IgD-negative memory B cell (primary cell): ENCODE measurements at regions not wholly inside any gene's neighbourhood (a gene's known extent, or its start where the extent isn't known, plus 50 kb on each side); places are given as distances from the start of the nearest gene placed in this dataset.

ENCODE experiments used
- H3K27ac Mint-ChIP-seq, 3 donors: one replicate each; pipeline ENCODE4 v1.8.0; 2020 to 2022; ENCODE audit warnings: mild to moderate bottlenecking in 3 of 3, mixed read lengths in 3 of 3, moderate library complexity in 1 of 3
- H3K27me3 Mint-ChIP-seq: one replicate; pipeline ENCODE4 v1.8.0; 2021; ENCODE audit warnings: mixed read lengths
- H3K36me3 Mint-ChIP-seq: one replicate; pipeline ENCODE4 v1.8.0; 2020; ENCODE audit warnings: mild to moderate bottlenecking, mixed read lengths
- H3K4me1 Mint-ChIP-seq, 3 donors: one replicate each; pipeline ENCODE4 v1.8.0; 2020 to 2022; ENCODE audit warnings: mixed read lengths in 3 of 3, mild to moderate bottlenecking in 1 of 3
- H3K4me3 Mint-ChIP-seq, 4 donors: one replicate each; pipeline ENCODE4 v1.8.0; 2020 to 2022; ENCODE audit warnings: mild to moderate bottlenecking in 4 of 4, mixed read lengths in 4 of 4, moderate library complexity in 3 of 4
- H3K9me3 Mint-ChIP-seq, 3 donors: one replicate each; pipeline ENCODE4 v1.8.0; 2020 to 2021; ENCODE audit warnings: mixed read lengths in 3 of 3, mild to moderate bottlenecking in 1 of 3

DNA sequence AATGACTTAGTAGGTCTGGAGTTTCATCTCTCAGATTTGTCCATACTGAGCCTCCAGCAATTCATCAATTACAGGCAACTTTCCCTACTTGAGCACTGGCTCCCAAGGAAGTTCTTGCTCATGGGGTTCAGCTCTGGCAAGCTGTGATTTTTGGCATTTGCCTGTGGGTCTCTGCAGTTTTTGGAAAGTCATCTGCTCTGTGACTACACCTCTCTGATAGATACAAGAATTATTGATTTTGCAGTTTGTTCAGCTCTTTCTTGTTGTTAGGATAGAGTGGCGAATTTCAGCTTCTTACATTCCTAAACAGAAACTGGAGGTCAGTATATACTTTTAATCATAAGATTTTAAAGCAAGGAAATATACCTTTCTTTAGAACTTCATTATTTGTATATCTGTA lies 209.7 kb upstream of the NPY2R start:
- no peaks in the 10 kb centered on the region for H3K4me1 Mint-ChIP-seq
- no peaks in the 10 kb centered on the region for H3K36me3 Mint-ChIP-seq
- no peak overlapping the region for H3K27ac Mint-ChIP-seq
- H3K4me3 Mint-ChIP-seq = no peak overlapping the region
- no peaks in the 10 kb centered on the region for H3K27me3 Mint-ChIP-seq
- no peaks in the 10 kb centered on the region for H3K9me3 Mint-ChIP-seq

DNA sequence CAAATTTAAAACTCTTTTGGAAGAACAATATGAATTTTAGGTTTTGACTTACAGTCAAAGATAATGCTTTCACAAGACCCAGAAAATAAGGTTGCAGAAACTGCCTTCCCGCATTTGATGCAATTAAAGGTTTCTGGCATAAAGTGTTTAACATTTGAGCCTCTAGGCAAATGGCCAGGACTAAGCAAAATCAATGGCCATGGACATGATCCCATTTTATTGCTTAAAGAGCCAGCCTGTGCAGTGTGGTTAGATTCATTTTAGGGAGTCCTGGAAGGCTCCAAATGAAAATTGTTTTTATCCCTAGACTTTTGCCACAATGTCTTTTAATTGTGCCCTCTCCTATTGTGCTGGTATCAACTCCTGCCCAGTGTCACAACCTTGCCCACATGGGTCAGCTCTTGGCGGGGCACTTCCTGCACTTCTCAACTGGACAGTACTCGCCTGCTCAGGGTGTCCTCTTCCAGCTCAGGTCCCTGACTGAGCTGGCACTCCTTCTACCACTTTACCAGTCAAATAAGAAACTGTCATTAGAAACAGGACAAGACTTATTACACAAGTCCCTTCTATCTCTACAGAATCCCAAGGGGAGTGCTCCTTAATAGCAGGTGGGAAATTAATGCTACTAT lies 208.4 kb upstream of the NPY2R start:
- no peaks in the 10 kb centered on the region for H3K27me3 Mint-ChIP-seq
- peaks cover 3% of the 10 kb centered on the region for H3K36me3 Mint-ChIP-seq
- H3K27ac Mint-ChIP-seq = no peak overlapping the region
- no peaks in the 10 kb centered on the region for H3K9me3 Mint-ChIP-seq
- no peaks in the 10 kb centered on the region for H3K4me1 Mint-ChIP-seq
- H3K4me3 Mint-ChIP-seq = no peak overlapping the region

DNA sequence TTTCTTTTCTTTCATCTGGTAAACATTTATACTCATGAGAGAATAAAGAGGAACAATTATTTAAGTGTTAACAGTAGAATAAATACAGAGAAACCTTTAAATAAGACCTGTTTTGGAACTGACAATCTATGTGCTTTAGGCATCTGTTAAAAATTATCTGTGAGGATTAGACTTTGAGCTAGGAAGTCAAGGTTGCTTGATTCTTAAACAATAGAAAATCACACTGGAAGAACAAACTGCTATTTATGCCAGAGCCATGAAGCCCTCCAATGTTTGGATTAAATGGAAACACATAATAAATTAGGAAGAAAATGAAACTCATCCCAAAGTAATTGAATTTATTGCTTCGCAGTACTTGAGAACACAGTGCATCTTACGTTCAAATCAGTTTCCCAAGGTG lies 207.2 kb upstream of the NPY2R start:
- no peak overlapping the region for H3K4me3 Mint-ChIP-seq
- H3K27ac Mint-ChIP-seq = no peak overlapping the region
- no peaks in the 10 kb centered on the region for H3K9me3 Mint-ChIP-seq
- peaks cover 5% of the 10 kb centered on the region for H3K36me3 Mint-ChIP-seq
- peaks cover 0 to 2% (median 0%) of the 10 kb centered on the region in 3 donors for H3K4me1 Mint-ChIP-seq
- H3K27me3 Mint-ChIP-seq = peaks cover 2% of the 10 kb centered on the region

DNA sequence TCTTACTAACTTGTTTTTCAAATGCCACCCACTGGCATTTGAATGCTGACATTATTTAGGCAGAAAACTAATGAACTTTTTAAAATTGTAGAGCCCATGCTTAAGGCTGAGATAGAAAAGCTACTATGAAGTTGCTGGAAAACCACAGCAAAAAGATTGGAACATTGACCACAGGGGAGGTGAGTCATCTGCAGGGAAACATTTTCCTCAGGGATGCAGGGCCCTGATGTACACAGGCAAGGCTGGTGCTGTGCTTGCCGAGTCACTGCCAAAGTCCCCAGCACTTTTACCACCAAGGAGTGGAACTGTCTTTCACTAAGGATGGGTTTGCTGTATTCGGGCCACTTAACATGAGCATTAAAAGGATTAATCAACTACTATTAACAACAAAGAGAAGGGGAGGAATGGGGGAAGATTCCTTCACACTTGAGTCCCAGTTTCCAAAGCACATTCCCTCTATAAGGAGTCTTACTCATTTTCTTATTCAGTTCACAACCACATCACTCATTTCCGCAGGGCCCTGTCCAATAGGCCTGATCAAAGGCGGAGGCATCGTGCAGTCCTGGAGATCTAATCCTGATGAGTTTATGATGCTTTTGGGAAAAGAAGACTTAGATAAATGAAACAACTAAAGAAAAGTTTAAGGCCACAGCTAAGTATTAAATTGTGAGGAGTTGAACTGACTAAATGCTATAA lies 202.9 kb upstream of the NPY2R start:
- peaks cover 0 to 2% (median 0%) of the 10 kb centered on the region in 3 donors for H3K9me3 Mint-ChIP-seq
- H3K27ac Mint-ChIP-seq = no peak overlapping the region
- H3K36me3 Mint-ChIP-seq = peaks cover 5% of the 10 kb centered on the region
- H3K4me1 Mint-ChIP-seq = peaks cover 0 to 2% (median 0%) of the 10 kb centered on the region in 3 donors
- H3K27me3 Mint-ChIP-seq = peaks cover 4% of the 10 kb centered on the region
- no peak overlapping the region for H3K4me3 Mint-ChIP-seq

DNA sequence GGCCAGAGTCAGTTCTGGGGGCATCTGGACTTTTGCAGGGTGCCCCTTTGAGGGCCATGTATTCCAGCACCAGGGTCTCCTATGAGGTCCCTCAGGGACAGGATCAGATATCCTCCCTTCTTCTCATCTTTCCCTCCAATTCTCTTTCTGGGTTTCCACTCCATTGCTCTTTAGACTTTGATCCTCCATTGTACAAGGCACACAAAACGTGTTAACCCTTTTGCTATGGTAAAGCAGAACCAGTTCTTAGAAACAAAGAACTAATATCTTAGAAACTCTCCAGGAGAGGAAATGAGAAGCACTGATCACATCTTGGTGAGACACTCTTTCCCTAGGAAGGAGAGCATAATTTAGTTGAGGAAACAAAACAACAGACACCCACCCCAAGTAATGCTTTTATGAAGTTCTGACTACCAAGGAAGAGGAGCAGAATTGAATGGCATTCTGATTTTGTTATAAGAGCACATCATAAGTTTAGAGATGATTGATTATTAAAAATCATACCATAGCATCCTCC lies 200.7 kb upstream of the NPY2R start:
- H3K4me1 Mint-ChIP-seq = peaks cover 0 to 2% (median 0%) of the 10 kb centered on the region in 3 donors
- H3K27me3 Mint-ChIP-seq = peaks cover 4% of the 10 kb centered on the region
- peaks cover 5% of the 10 kb centered on the region for H3K36me3 Mint-ChIP-seq
- no peak overlapping the region for H3K27ac Mint-ChIP-seq
- H3K9me3 Mint-ChIP-seq = peaks cover 0 to 2% (median 0%) of the 10 kb centered on the region in 3 donors
- H3K4me3 Mint-ChIP-seq = no peak overlapping the region

DNA sequence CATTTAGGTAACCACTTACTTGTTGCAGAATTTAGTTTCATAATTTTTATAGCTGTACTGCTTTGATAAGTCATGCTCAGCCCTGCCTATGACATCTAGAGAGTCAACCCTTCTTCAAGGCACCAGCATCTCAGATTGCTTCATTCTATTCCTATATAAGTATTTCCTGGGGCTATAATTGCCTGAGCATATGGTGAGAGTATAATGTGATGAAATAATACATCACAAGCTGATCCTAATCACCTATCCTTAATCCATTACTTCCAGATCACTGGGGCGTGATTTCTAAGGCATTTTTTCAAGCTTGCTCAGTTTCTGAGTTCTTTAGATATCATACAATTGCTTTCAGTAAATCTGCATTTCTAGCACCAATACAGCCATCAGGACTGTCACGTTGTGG lies 200.0 kb upstream of the NPY2R start:
- Mint-ChIP-seq H3K27me3 (peaks cover 4% of the 10 kb centered on the region), H3K4me1 (peaks cover 0 to 2% (median 0%) of the 10 kb centered on the region in 3 donors), H3K36me3 (peaks cover 5% of the 10 kb centered on the region), H3K4me3 (no peak overlapping the region), H3K27ac (no peak overlapping the region), H3K9me3 (peaks cover 0 to 2% (median 0%) of the 10 kb centered on the region in 3 donors)

DNA sequence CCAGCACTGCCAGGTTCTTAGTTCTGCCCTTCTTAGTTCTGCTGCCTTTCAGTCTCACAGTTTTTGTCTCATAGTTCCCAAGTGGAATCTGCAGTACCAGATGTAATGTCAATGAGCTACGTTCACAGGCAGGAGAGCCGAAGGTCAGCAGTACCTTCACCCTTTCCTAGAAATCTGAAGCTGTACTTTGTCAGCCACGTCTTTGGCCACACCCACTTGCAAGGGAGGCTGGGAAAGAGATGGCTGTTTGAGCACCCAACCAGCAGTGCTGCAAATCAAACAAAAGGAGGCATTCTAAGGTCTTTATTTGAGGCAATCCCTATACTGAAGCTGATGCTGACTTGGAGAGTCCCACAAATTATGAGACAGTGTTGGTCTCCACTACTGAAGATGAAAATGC lies 199.1 kb upstream of the NPY2R start:
- Mint-ChIP-seq H3K27ac (no peak overlapping the region), H3K36me3 (peaks cover 5% of the 10 kb centered on the region), H3K9me3 (peaks cover 0 to 6% (median 0%) of the 10 kb centered on the region in 3 donors), H3K27me3 (peaks cover 4% of the 10 kb centered on the region), H3K4me3 (peak overlapping the region in 1 of 4 donors; percentile 49), H3K4me1 (peaks cover 0 to 2% (median 0%) of the 10 kb centered on the region in 3 donors)

DNA sequence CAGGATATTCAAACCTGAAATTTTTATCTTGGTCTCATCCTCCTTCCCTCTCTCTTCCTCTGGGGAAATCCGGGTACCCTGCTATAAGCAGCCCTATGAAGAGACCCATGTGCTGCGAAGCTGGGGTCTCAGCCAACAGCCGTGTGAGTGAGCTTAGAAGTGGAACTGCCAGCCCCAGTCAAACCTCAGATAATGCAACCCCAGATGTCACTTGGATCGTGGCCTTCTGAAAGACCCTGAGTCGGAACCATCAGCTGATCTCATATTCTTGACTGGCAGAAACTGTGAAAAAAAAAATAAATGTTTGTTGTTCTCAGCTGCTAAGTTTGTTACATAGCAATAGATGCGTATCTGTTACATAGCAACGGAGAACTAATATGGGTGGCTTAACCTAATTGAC lies 198.1 kb upstream of the NPY2R start:
- Mint-ChIP-seq H3K4me3 (peak overlapping the region in 1 of 4 donors; percentile 1), H3K9me3 (peaks cover 0 to 7% (median 0%) of the 10 kb centered on the region in 3 donors), H3K27me3 (peaks cover 5% of the 10 kb centered on the region), H3K27ac (no peak overlapping the region), H3K36me3 (peaks cover 2% of the 10 kb centered on the region), H3K4me1 (peaks cover 0 to 2% (median 0%) of the 10 kb centered on the region in 3 donors)

DNA sequence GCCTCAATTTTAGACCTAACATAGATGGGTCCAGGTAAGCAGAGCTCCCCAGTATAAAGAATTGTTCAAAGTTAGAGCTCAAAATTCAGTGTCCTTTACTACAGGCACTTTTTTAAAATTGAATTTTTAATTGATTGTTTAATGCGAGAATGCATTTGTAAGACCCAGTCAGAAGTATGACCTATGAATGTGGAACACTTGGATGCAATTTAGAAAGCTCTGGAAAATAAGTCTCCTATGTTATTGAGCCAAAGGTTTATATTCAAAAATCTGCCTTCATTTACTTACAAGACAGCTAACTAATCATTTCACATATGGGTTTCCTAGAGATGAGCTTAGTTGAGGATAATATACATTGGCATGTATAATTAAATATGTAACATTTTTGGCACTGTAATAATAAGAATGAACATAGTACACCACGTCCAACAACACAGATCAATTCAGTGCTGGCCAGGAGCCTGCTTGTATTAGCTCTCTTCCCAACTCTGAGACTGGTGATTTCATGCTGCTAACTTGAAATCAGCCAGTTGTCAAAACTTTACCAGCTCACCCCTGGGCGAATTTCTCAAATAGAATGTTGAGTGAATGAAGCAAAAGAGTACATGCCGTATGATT lies 197.2 kb upstream of the NPY2R start:
- Mint-ChIP-seq H3K27me3 (peaks cover 3% of the 10 kb centered on the region), H3K9me3 (peaks cover 0 to 7% (median 0%) of the 10 kb centered on the region in 3 donors), H3K4me1 (no peaks in the 10 kb centered on the region), H3K36me3 (no peaks in the 10 kb centered on the region), H3K27ac (no peak overlapping the region), H3K4me3 (no peak overlapping the region)

DNA sequence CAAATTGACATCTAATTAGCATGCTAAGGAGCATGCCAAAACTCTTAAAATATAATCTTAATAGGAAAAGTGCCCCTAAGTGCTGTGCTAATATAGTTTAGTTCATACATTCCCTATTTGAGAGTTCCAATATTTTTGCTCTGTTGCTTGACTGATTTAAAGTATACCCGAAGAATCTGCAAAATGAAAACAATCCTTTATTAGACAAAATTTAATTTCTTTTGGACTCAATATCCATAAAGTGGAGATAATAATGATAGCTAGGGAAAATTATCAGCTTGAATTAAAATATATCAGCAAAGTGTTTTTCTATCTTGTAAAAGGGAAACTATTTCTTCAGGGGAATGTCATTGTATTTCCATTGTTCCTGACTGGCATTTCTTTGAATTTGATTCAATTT lies 196.0 kb upstream of the NPY2R start:
- no peaks in the 10 kb centered on the region for H3K36me3 Mint-ChIP-seq
- peaks cover 0 to 7% (median 0%) of the 10 kb centered on the region in 3 donors for H3K9me3 Mint-ChIP-seq
- H3K4me3 Mint-ChIP-seq = no peak overlapping the region
- peaks cover 4% of the 10 kb centered on the region for H3K27me3 Mint-ChIP-seq
- H3K27ac Mint-ChIP-seq = no peak overlapping the region
- H3K4me1 Mint-ChIP-seq = no peaks in the 10 kb centered on the region

DNA sequence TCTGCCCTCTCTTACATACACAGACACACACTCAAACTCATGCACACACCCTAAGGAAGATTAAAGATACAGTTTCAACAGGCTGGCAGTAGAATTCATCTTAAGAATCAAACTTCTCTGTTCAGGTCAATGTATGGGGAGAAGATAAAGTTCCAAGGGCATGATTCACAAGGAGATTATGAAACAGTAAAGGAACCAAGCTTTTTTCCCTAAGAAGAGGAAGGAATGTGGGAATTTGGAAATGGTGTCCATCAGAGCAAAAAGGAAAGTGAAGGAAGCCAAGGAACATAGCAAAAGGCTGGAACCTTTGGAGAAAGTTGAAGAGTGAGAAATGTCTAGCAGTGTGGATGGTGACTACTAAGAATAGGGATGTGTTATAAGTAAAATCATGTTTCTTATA lies 191.0 kb upstream of the NPY2R start:
- H3K4me3 Mint-ChIP-seq = no peak overlapping the region
- peaks cover 0 to 11% (median 3%) of the 10 kb centered on the region in 3 donors for H3K9me3 Mint-ChIP-seq
- H3K4me1 Mint-ChIP-seq = no peaks in the 10 kb centered on the region
- no peaks in the 10 kb centered on the region for H3K36me3 Mint-ChIP-seq
- no peak overlapping the region for H3K27ac Mint-ChIP-seq
- H3K27me3 Mint-ChIP-seq = peaks cover 9% of the 10 kb centered on the region

DNA sequence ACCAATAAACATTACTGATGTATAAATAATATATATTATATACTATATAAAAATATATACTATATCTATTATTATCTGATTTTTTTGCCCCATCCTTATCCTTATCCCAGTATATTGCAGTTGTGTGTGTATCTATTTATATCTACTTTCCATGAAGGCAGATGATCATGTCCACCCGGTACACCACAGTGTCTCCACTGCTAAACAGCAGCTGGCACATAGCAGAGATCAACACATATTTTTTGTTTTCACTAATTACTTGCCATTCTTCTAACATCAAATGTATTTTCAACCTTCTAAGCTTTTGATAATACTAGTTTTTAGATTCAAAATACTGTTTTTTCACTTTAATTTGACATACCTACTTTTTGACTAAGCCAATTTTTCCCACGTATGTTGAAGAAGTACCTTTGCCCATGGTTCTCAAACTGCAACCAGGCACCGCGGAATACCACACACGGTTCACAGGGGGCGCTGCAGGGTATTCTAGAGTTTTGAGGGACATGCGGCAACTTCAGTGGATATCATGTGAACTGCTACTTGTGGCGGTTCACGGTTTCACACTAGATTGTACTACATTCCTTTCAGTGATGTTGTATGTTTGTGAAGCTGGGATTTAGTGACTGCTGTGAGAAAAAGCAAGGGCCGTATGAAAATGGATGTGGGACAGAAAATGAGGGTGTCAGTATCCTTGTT lies 182.5 kb upstream of the NPY2R start:
- Mint-ChIP-seq H3K36me3 (no peaks in the 10 kb centered on the region), H3K4me1 (no peaks in the 10 kb centered on the region), H3K27me3 (no peaks in the 10 kb centered on the region), H3K4me3 (no peak overlapping the region), H3K27ac (no peak overlapping the region), H3K9me3 (peaks cover 0 to 2% (median 0%) of the 10 kb centered on the region in 3 donors)

DNA sequence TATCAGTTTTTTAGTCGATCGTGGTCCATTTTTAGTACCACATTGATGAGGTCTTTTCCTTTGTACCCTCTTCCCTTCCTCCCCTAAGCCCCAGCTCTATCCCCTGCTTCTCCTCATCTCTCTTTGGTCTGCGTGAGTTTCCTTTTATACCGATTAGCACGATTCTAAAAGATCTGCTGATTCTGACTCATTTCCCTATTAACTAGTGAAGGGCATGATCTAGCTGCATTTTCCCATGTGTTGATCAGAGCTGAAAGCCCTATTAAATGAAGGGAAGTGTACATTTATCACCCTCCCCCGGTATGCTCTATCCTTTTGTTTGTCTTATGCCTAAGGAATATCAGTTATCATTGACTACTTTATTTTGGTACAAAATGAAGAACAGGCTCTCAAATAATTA lies 181.7 kb upstream of the NPY2R start:
- Mint-ChIP-seq H3K36me3 (no peaks in the 10 kb centered on the region), H3K27me3 (no peaks in the 10 kb centered on the region), H3K27ac (no peak overlapping the region), H3K4me3 (no peak overlapping the region), H3K9me3 (no peaks in the 10 kb centered on the region), H3K4me1 (no peaks in the 10 kb centered on the region)

DNA sequence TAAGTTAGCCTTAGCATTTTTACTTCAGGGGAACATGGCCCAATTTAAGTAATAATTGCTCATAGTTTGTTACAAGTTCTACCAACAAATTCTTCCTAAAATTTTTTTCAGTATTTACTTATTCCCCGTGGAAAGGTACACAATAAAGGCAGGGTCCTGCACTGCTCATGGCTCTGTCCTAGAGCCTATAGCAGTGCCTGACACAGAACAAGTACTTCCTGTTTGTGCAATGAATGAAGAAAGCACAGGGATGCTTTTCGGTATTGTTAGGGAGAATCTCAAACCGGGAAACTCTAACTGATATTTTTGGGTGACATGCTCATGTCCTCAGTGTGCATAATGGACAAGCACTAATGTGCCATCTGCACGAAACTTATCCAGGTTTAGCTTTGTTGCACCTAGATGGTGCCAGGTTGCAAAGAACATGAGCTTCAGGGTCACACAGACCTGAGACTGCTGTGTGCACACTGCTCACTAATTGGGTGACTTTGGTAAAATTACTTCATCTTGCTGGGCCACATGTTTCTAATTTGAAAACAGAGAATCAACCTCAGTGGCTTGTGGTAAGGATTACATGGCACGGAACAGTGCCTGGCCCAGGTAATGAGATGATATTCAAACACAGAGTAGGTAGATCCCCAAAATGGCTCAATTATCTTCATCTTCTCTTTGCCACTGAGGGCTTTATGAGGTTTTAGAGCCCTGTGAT lies 175.8 kb upstream of the NPY2R start:
- Mint-ChIP-seq H3K9me3 (no peaks in the 10 kb centered on the region), H3K36me3 (no peaks in the 10 kb centered on the region), H3K4me1 (no peaks in the 10 kb centered on the region), H3K27ac (no peak overlapping the region), H3K4me3 (no peak overlapping the region), H3K27me3 (no peaks in the 10 kb centered on the region)
